HUES6 (cell line): ENCODE measurements at regions not wholly inside any gene's neighbourhood (a gene's known extent, or its start where the extent isn't known, plus 50 kb on each side); places are given as distances from the start of the nearest gene placed in this dataset.
"Not testable (repeated sequence)": the region's sequence is repeated elsewhere in the genome, so short reads cannot be mapped to it uniquely, and the experiment has no call there.

Source experiments
- H3K27ac ChIP-seq: 2 replicates; pipeline ENCODE4 v1.7.0; 2013; ENCODE audit warnings: low read depth, mild to moderate bottlenecking, low read length, inconsistent platforms
- H3K27me3 ChIP-seq: 2 replicates; pipeline ENCODE4 v1.6.1; 2013; ENCODE audit warnings: low read length; ENCODE audit not compliant: control insufficient read depth, insufficient read depth
- H3K36me3 ChIP-seq: 2 replicates; pipeline ENCODE4 v1.6.1; 2013; ENCODE audit warnings: low read length; ENCODE audit not compliant: control insufficient read depth, insufficient read depth
- H3K4me1 ChIP-seq: 2 replicates; pipeline ENCODE4 v1.6.1; 2013; ENCODE audit warnings: low read length; ENCODE audit not compliant: control insufficient read depth, insufficient read depth
- H3K4me3 ChIP-seq: 2 replicates; pipeline ENCODE4 v1.5.1; 2013; ENCODE audit warnings: low read depth, low read length
- H3K9ac ChIP-seq: one replicate; pipeline ENCODE4 v1.6.1; 2013; ENCODE audit warnings: mild to moderate bottlenecking, low read length
- H3K9me3 ChIP-seq: 2 replicates; pipeline ENCODE4 v1.6.1; 2013; ENCODE audit warnings: low read depth, low read length; ENCODE audit not compliant: control insufficient read depth, insufficient read depth

GRCh38 chr3:166900866-166901577, 479.1 kb downstream of the ZBBX start:
- no peaks in the 10 kb centered on the region for H3K27me3 ChIP-seq
- H3K9ac ChIP-seq: no peak overlapping the region
- H3K4me3 ChIP-seq: no peak overlapping the region
- no peak overlapping the region for H3K27ac ChIP-seq
- no peaks in the 10 kb centered on the region for H3K36me3 ChIP-seq
- H3K4me1 ChIP-seq: no peaks in the 10 kb centered on the region
- H3K9me3 ChIP-seq: no peaks in the 10 kb centered on the region

- Histone ChIP-seq H3K4me3 (no peak overlapping the region), H3K9me3 (no peaks in the 10 kb centered on the region), H3K9ac (no peak overlapping the region), H3K36me3 (no peaks in the 10 kb centered on the region), H3K27me3 (no peaks in the 10 kb centered on the region), H3K27ac (no peak overlapping the region), H3K4me1 (no peaks in the 10 kb centered on the region)
Observed at GRCh38 chr3:166897811-166898210, 482.3 kb downstream of the ZBBX start.

GRCh38 chr3:166889241-166889640, 490.9 kb downstream of the ZBBX start:
- H3K36me3 ChIP-seq: no peaks in the 10 kb centered on the region
- H3K4me1 ChIP-seq: no peaks in the 10 kb centered on the region
- H3K4me3 ChIP-seq: no peak overlapping the region
- H3K27ac ChIP-seq: no peak overlapping the region
- H3K9me3 ChIP-seq: no peaks in the 10 kb centered on the region
- no peaks in the 10 kb centered on the region for H3K27me3 ChIP-seq
- no peak overlapping the region for H3K9ac ChIP-seq

GRCh38 chr3:166879661-166880060, 500.4 kb downstream of the ZBBX start:
- H3K9ac ChIP-seq: no peak overlapping the region
- H3K36me3 ChIP-seq: no peaks in the 10 kb centered on the region
- no peak overlapping the region for H3K27ac ChIP-seq
- no peaks in the 10 kb centered on the region for H3K9me3 ChIP-seq
- H3K27me3 ChIP-seq: no peaks in the 10 kb centered on the region
- no peaks in the 10 kb centered on the region for H3K4me1 ChIP-seq
- H3K4me3 ChIP-seq: no peak overlapping the region

DNA sequence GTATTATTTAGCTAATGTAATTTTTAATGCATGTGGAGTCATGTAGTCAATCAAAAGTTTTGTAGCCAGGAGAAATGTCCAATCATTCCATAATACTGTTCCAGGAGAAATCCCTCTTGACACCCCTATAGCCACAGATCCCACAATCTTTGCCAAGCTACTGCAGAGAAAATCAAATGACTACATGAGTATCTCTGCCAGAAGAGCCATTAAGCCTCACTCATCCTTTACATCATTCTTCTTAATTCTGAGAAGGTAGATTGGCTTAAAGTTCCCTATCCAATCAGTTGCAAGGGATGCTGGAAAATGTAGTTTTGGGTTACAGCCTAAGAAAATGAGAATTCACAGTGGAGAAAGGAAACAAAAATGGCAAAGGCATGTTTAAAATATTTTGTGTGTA, 502.1 kb downstream of the ZBBX start:
- no peaks in the 10 kb centered on the region for H3K9me3 ChIP-seq
- no peak overlapping the region for H3K9ac ChIP-seq
- H3K4me3 ChIP-seq: no peak overlapping the region
- H3K27ac ChIP-seq: no peak overlapping the region
- H3K4me1 ChIP-seq: no peaks in the 10 kb centered on the region
- no peaks in the 10 kb centered on the region for H3K36me3 ChIP-seq
- H3K27me3 ChIP-seq: no peaks in the 10 kb centered on the region

GRCh38 chr3:166864473-166865467, 515.3 kb downstream of the ZBBX start:
- H3K27me3 ChIP-seq: no peaks in the 10 kb centered on the region
- no peak overlapping the region for H3K4me3 ChIP-seq
- H3K36me3 ChIP-seq: no peaks in the 10 kb centered on the region
- H3K9me3 ChIP-seq: no peaks in the 10 kb centered on the region; the same call in 1 of the 2 replicates
- H3K9ac ChIP-seq: no peak overlapping the region
- H3K4me1 ChIP-seq: no peaks in the 10 kb centered on the region
- H3K27ac ChIP-seq: no peak overlapping the region

DNA sequence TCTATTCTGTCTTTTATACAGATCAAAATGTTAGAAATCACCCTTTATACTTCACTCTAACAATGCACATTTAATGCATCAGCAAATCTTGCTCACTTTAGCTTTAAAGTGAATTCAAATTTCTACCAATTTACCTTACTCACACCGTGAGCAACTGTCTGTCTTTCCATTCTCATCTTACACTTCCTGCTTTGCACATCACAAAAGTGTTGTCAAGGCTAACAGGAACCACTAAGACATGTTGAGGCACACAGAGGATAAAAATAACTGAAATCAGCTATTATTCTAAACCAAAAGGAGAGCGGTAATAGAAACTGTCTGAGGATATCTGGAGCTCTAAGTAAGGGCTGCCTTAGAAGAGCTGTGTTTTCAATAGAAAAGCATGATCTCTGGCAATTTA, 519.9 kb downstream of the ZBBX start:
- Histone ChIP-seq H3K9me3 (no peaks in the 10 kb centered on the region), H3K4me3 (no peak overlapping the region), H3K36me3 (no peaks in the 10 kb centered on the region), H3K27me3 (no peaks in the 10 kb centered on the region), H3K9ac (no peak overlapping the region), H3K27ac (no peak overlapping the region), H3K4me1 (no peaks in the 10 kb centered on the region)

DNA sequence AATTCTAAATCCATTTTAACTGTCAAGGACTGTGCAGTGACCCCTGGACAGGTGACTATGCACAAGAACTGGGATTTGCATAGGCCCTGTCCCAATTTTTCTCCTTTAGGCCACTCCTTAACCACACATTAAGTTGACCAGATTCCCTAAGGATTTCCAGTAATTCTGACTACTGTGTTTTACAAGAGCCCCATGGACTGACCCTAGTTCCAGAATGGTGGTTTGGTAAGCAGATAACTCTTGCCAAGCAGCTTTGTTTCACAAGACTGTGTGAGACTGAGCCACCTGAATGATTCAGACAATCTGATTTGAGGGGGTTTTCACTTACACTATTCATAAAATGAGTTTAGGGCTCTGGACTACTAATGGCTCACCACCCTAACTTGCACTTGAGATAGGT, 535.8 kb downstream of the ZBBX start:
- H3K4me3 ChIP-seq: no peak overlapping the region
- no peaks in the 10 kb centered on the region for H3K9me3 ChIP-seq
- H3K4me1 ChIP-seq: no peaks in the 10 kb centered on the region
- H3K9ac ChIP-seq: no peak overlapping the region
- H3K27me3 ChIP-seq: no peaks in the 10 kb centered on the region
- H3K36me3 ChIP-seq: no peaks in the 10 kb centered on the region
- no peak overlapping the region for H3K27ac ChIP-seq

DNA sequence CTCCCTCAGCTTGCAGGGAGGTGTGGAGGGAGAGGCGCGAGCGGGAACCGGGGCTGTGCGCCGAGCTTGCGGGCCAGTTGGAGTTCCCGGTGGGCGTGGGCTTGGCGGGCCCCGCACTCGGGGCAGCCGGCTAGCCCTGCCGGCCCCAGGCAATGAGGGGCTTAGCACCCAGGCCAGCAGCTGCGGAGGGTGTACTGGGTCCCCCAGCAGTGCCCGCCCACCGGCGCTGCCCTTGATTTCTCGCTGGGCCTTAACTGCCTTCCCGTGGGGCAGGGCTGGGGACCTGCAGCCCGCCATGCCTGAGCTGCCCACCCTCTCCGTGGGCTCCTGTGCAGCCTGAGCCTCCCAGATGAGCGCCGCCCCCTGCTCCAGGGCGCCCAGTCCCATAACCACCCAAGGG, 537.3 kb downstream of the ZBBX start:
- H3K27ac ChIP-seq, H3K4me1 ChIP-seq, H3K27me3 ChIP-seq, H3K9me3 ChIP-seq, H3K36me3 ChIP-seq, H3K9ac ChIP-seq, H3K4me3 ChIP-seq: not testable (repeated sequence)

DNA sequence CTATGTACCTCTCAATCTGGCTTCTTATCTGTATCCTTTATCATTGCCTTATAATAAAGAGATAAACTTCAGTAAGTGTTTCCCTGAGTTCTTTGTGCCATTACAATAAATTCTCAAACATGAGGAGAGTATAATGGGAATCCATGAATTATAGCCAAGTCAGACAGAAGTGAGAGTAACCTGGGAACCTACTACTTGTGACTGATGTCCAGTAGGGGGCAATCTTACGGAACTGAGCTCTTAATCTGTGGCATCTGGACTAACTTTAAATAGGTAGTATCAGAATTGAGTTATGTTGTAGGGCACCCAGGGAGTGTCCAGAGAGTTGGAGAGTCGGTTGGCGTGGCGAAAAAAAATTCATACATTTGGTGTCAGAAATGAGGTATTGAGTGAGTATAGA, 542.6 kb downstream of the ZBBX start:
- Histone ChIP-seq H3K4me1 (no peaks in the 10 kb centered on the region), H3K4me3 (no peak overlapping the region), H3K27me3 (no peaks in the 10 kb centered on the region), H3K36me3 (no peaks in the 10 kb centered on the region), H3K27ac (no peak overlapping the region), H3K9ac (no peak overlapping the region), H3K9me3 (no peaks in the 10 kb centered on the region)

GRCh38 chr3:166836836-166837235, 543.3 kb downstream of the ZBBX start:
- H3K27ac ChIP-seq: no peak overlapping the region

More at GRCh38 chr3:166836836-166837235, 543.3 kb downstream of the ZBBX start:
- Histone ChIP-seq H3K36me3 (no peaks in the 10 kb centered on the region), H3K4me1 (no peaks in the 10 kb centered on the region), H3K27me3 (no peaks in the 10 kb centered on the region), H3K9ac (no peak overlapping the region), H3K4me3 (no peak overlapping the region), H3K9me3 (no peaks in the 10 kb centered on the region)
